ENCODE measurements at regions not wholly inside any gene's neighbourhood (a gene's known extent, or its start where the extent isn't known, plus 50 kb on each side); places are given as distances from the start of the nearest gene placed in this dataset.

- Mint-ChIP-seq H3K4me1 (no peaks in the 10 kb centered on the region), H3K27me3 (ENCODE audit: low read depth in 3 of 3) (peaks cover 0 to 3% (median 2%) of the 10 kb centered on the region in 3 donors), H3K27ac (no peak overlapping the region), H3K36me3 (no peaks in the 10 kb centered on the region), H3K9me3 (peaks cover 0 to 15% (median 3%) of the 10 kb centered on the region in 7 donors), H3K4me3 (no peak overlapping the region)
- H3K27ac ChIP-seq (ENCODE audit: low read depth in 1 of 2, low read length in 2 of 2): no peak overlapping the region
- no peak overlapping the region for H3K9ac ChIP-seq (ENCODE audit: insufficient read depth, low read length, poor library complexity, severe bottlenecking)
- H4K20me1 ChIP-seq (ENCODE audit: insufficient read depth, low read length): no peaks in the 10 kb centered on the region
- H3K4me1 ChIP-seq (ENCODE audit: control insufficient read depth in 1 of 2, insufficient read depth in 2 of 2, low read length in 2 of 2): no peaks in the 10 kb centered on the region
- no peaks in the 10 kb centered on the region for H3K36me3 ChIP-seq (replicated peaks in 1 of 2; ENCODE audit: control insufficient read depth in 1 of 2, insufficient read depth in 2 of 2, low read length in 2 of 2)
- WGBS (ENCODE audit: insufficient coverage): 85% methylated on average over 2 of the region's 5 CpGs
- no peak for DNase-seq
- no peak for TF ChIP-seq CTCF (IDR thresholded peaks at IDR 0.05)
- no peak overlapping the region for H3K4me2 ChIP-seq (replicated peaks; ENCODE audit: extremely low read depth, low read length, poor library complexity, severe bottlenecking)
- H3K27me3 ChIP-seq (ENCODE audit: control insufficient read depth in 2 of 2, insufficient read depth in 2 of 2, low read length in 2 of 2): no peaks in the 10 kb centered on the region
- H3K9me3 ChIP-seq (replicated peaks in 1 of 2; ENCODE audit: control insufficient read depth in 1 of 2, insufficient read depth in 1 of 2, low read length in 2 of 2): peaks cover 3 to 6% of the 10 kb centered on the region in 2 donors
- H3K4me3 ChIP-seq (replicated peaks in 1 of 3; ENCODE audit: low read depth in 2 of 3, low read length in 3 of 3): no peak overlapping the region
- intact Hi-C loops (cut with micrococcal nuclease): no loop called here
- no peaks in the 10 kb centered on the region for H3K79me2 ChIP-seq (ENCODE audit: insufficient read depth, low read length)
- H2AFZ ChIP-seq (ENCODE audit: insufficient read depth, low read depth, low read length, poor library complexity, severe bottlenecking): no peak overlapping the region
Observed at GRCh38 chr2:19027626-19028025, 330.8 kb downstream of the OSR1 start.

GRCh38 chr2:19026261-19026660 is 332.2 kb downstream of the OSR1 start:
- intact Hi-C loops (cut with micrococcal nuclease): no loop called here
- WGBS (ENCODE audit: insufficient coverage): 100% methylated on average over 1 of the region's 2 CpGs
- no peak overlapping the region for H3K4me3 Mint-ChIP-seq

More at GRCh38 chr2:19026261-19026660, 332.2 kb downstream of the OSR1 start:
- Histone ChIP-seq H3K36me3 (replicated peaks in 1 of 2; ENCODE audit: control insufficient read depth in 1 of 2, insufficient read depth in 2 of 2, low read length in 2 of 2) (no peaks in the 10 kb centered on the region), H3K27ac (ENCODE audit: low read depth in 1 of 2, low read length in 2 of 2) (no peak overlapping the region), H3K79me2 (ENCODE audit: insufficient read depth, low read length) (no peaks in the 10 kb centered on the region), H3K4me2 (replicated peaks; ENCODE audit: extremely low read depth, low read length, poor library complexity, severe bottlenecking) (no peak overlapping the region), H4K20me1 (ENCODE audit: insufficient read depth, low read length) (no peaks in the 10 kb centered on the region), H3K27me3 (ENCODE audit: control insufficient read depth in 2 of 2, insufficient read depth in 2 of 2, low read length in 2 of 2) (no peaks in the 10 kb centered on the region), H3K4me1 (ENCODE audit: control insufficient read depth in 1 of 2, insufficient read depth in 2 of 2, low read length in 2 of 2) (no peaks in the 10 kb centered on the region), H3K4me3 (replicated peaks in 1 of 3; ENCODE audit: low read depth in 2 of 3, low read length in 3 of 3) (no peak overlapping the region), H3K9me3 (replicated peaks in 1 of 2; ENCODE audit: control insufficient read depth in 1 of 2, insufficient read depth in 1 of 2, low read length in 2 of 2) (peaks cover 3 to 5% of the 10 kb centered on the region in 2 donors), H2AFZ (ENCODE audit: insufficient read depth, low read depth, low read length, poor library complexity, severe bottlenecking) (no peak overlapping the region), H3K9ac (ENCODE audit: insufficient read depth, low read length, poor library complexity, severe bottlenecking) (no peak overlapping the region)
- no peak for DNase-seq
- Mint-ChIP-seq H3K27me3 (ENCODE audit: low read depth in 3 of 3) (peaks cover 0 to 1% (median 0%) of the 10 kb centered on the region in 3 donors), H3K4me1 (no peaks in the 10 kb centered on the region), H3K36me3 (no peaks in the 10 kb centered on the region), H3K27ac (no peak overlapping the region), H3K9me3 (peaks cover 2 to 18% (median 3%) of the 10 kb centered on the region in 7 donors)
- no peak for TF ChIP-seq CTCF (IDR thresholded peaks at IDR 0.05)

Measured in CD14-positive monocyte (primary cell).